ENCODE measurements at regions not wholly inside any gene's neighbourhood (a gene's known extent, or its start where the extent isn't known, plus 50 kb on each side); places are given as distances from the start of the nearest gene placed in this dataset.

DNA sequence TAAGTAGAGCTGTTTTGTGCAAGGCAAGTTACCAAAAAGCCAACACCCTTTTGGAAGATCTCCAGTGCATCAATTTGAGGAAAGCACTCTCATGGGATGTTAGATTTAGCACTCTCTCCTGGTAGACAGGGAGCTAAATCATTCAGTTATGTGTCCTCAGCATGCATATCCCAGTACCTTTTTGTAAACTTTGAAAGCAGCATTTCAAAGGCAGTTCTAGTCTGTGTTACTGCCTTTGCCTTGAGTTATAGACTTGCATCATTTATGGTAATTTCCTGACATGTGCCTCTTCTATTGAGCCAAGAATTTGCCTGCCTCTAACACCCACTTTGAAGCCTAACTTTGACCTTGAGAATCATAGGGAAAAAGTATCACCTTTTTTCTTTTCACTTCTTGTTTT, 120.6 kb downstream of the KIF4B start:
- TF ChIP-seq TAF1 (IDR thresholded peaks at IDR 0.05; ENCODE audit: borderline replicate concordance, insufficient read depth, low read length): no peak
- TF ChIP-seq POLR2AphosphoS5 (IDR thresholded peaks at IDR 0.05; ENCODE audit: low read depth, low read length): no peak
- TF ChIP-seq FOXP2 (optimal IDR thresholded peaks at IDR 0.05; ENCODE audit: borderline replicate concordance, extremely low read depth, extremely low read length, insufficient read depth): no peak
- TF ChIP-seq SIN3A (IDR thresholded peaks at IDR 0.05; ENCODE audit: borderline replicate concordance, insufficient read depth, low read length): no peak
- TF ChIP-seq REST (IDR thresholded peaks at IDR 0.05; ENCODE audit: insufficient read depth in 1 of 2, low read depth in 2 of 2, low read length in 2 of 2): no peak

GRCh38 chr5:155136216-155136850, 122.8 kb downstream of the KIF4B start:
- no peak for TF ChIP-seq TAF1 (IDR thresholded peaks at IDR 0.05; ENCODE audit: borderline replicate concordance, insufficient read depth, low read length)
- no peak for TF ChIP-seq REST (IDR thresholded peaks at IDR 0.05; ENCODE audit: insufficient read depth in 1 of 2, low read depth in 2 of 2, low read length in 2 of 2)
- no peak for TF ChIP-seq SIN3A (IDR thresholded peaks at IDR 0.05; ENCODE audit: borderline replicate concordance, insufficient read depth, low read length)
- no peak for TF ChIP-seq FOXP2 (optimal IDR thresholded peaks at IDR 0.05; ENCODE audit: borderline replicate concordance, extremely low read depth, extremely low read length, insufficient read depth)
- no peak for TF ChIP-seq POLR2AphosphoS5 (IDR thresholded peaks at IDR 0.05; ENCODE audit: low read depth, low read length)

- TF ChIP-seq REST (IDR thresholded peaks at IDR 0.05; ENCODE audit: insufficient read depth in 1 of 2, low read depth in 2 of 2, low read length in 2 of 2) (no peak), POLR2AphosphoS5 (IDR thresholded peaks at IDR 0.05; ENCODE audit: low read depth, low read length) (no peak), FOXP2 (optimal IDR thresholded peaks at IDR 0.05; ENCODE audit: borderline replicate concordance, extremely low read depth, extremely low read length, insufficient read depth) (no peak), SIN3A (IDR thresholded peaks at IDR 0.05; ENCODE audit: borderline replicate concordance, insufficient read depth, low read length) (no peak), TAF1 (IDR thresholded peaks at IDR 0.05; ENCODE audit: borderline replicate concordance, insufficient read depth, low read length) (no peak)
Observed at GRCh38 chr5:155137683-155138082, 124.1 kb downstream of the KIF4B start.

- TF ChIP-seq REST (IDR thresholded peaks at IDR 0.05; ENCODE audit: insufficient read depth in 1 of 2, low read depth in 2 of 2, low read length in 2 of 2): no peak
- no peak for TF ChIP-seq FOXP2 (optimal IDR thresholded peaks at IDR 0.05; ENCODE audit: borderline replicate concordance, extremely low read depth, extremely low read length, insufficient read depth)
- TF ChIP-seq SIN3A (IDR thresholded peaks at IDR 0.05; ENCODE audit: borderline replicate concordance, insufficient read depth, low read length): no peak
- TF ChIP-seq POLR2AphosphoS5 (IDR thresholded peaks at IDR 0.05; ENCODE audit: low read depth, low read length): no peak
- TF ChIP-seq TAF1 (IDR thresholded peaks at IDR 0.05; ENCODE audit: borderline replicate concordance, insufficient read depth, low read length): no peak
Observed at GRCh38 chr5:155140646-155141045, 127.1 kb downstream of the KIF4B start.
